ENCODE measurements at regions not wholly inside any gene's neighbourhood (a gene's known extent, or its start where the extent isn't known, plus 50 kb on each side); places are given as distances from the start of the nearest gene placed in this dataset.

GRCh38 chr12:7571257-7571656 is 67.7 kb upstream of the CD163 start:
- TF ChIP-seq CTCF (IDR thresholded peaks at IDR 0.05) = no peak
- peak; percentile 50 for TF ChIP-seq POLR2AphosphoS5 (IDR thresholded peaks at IDR 0.05)
